H9 (cell line): ENCODE measurements at regions not wholly inside any gene's neighbourhood (a gene's known extent, or its start where the extent isn't known, plus 50 kb on each side); places are given as distances from the start of the nearest gene placed in this dataset.

ENCODE experiments used
- DNase-seq: peaks from one replicate; pipeline ENCODE4 v3.0.0-alpha.2; 2017
- H2AFZ ChIP-seq: one replicate; pipeline ENCODE4 v1.6.1; 2013; ENCODE audit warnings: mild to moderate bottlenecking, low read length, control low read depth, moderate library complexity
- H2AK5ac ChIP-seq: 2 replicates; pipeline ENCODE4 v1.6.1; 2013; ENCODE audit warnings: low read length, control low read depth, mixed read lengths; ENCODE audit not compliant: insufficient read length
- H2BK120ac ChIP-seq: one replicate; pipeline ENCODE4 v1.6.1; 2013; ENCODE audit warnings: low read depth, mild to moderate bottlenecking, low read length, control low read depth, inconsistent platforms; ENCODE audit not compliant: poor library complexity, severe bottlenecking
- H2BK12ac ChIP-seq: 2 replicates; pipeline ENCODE4 v1.6.1; 2013; ENCODE audit warnings: low read length, control low read depth, mixed read lengths, low read depth; ENCODE audit not compliant: insufficient read length
- H2BK15ac ChIP-seq: 2 replicates; pipeline ENCODE4 v1.6.1; 2013; ENCODE audit warnings: low read depth, low read length, control low read depth
- H2BK20ac ChIP-seq: one replicate; pipeline ENCODE4 v1.6.1; 2013; ENCODE audit warnings: low read depth, mild to moderate bottlenecking, low read length, control low read depth, inconsistent platforms; ENCODE audit not compliant: poor library complexity, severe bottlenecking
- H2BK5ac ChIP-seq: 2 replicates; pipeline ENCODE4 v1.6.1; 2013; ENCODE audit warnings: low read length, control low read depth, mixed read lengths; ENCODE audit not compliant: insufficient read length
- H3K14ac ChIP-seq: 2 replicates; pipeline ENCODE4 v1.6.1; 2013; ENCODE audit warnings: low read length, control low read depth; ENCODE audit not compliant: insufficient read depth
- H3K18ac ChIP-seq: 2 replicates; pipeline ENCODE4 v1.6.1; 2013; ENCODE audit warnings: low read depth, mild to moderate bottlenecking, mixed read lengths, low read length, control low read depth; ENCODE audit not compliant: insufficient read length
- H3K23ac ChIP-seq: 2 replicates; pipeline ENCODE4 v1.6.1; 2013; ENCODE audit warnings: low read length, control low read depth, mixed read lengths, low read depth; ENCODE audit not compliant: insufficient read length
- H3K23me2 ChIP-seq: 2 replicates; pipeline ENCODE4 v1.6.1; 2013; ENCODE audit warnings: low read depth, mild to moderate bottlenecking, mixed read lengths, low read length, control low read depth; ENCODE audit not compliant: insufficient read length, poor library complexity, severe bottlenecking
- H3K27ac ChIP-seq: 2 replicates; pipeline ENCODE4 v1.5.1; 2013; ENCODE audit warnings: low read length, control low read depth, mixed read lengths, low read depth; ENCODE audit not compliant: insufficient read length
- H3K27me3 ChIP-seq: 2 replicates; pipeline ENCODE4 v1.6.1; 2013; ENCODE audit warnings: low read length, control low read depth, inconsistent platforms; ENCODE audit not compliant: insufficient read depth
- H3K4ac ChIP-seq: 2 replicates; pipeline ENCODE4 v1.6.1; 2013; ENCODE audit warnings: low read depth, mild to moderate bottlenecking, control low read depth, inconsistent platforms, low read length, moderate library complexity
- H3K4me1 ChIP-seq: 2 replicates; pipeline ENCODE4 v1.6.1; 2013; ENCODE audit warnings: low read length, control low read depth, inconsistent platforms; ENCODE audit not compliant: insufficient read depth
- H3K4me2 ChIP-seq: 2 replicates; pipeline ENCODE4 v1.6.1; 2013; ENCODE audit warnings: low read length, control low read depth, mixed read lengths; ENCODE audit not compliant: insufficient read length, insufficient read depth
- H3K56ac ChIP-seq: 2 replicates; pipeline ENCODE4 v1.6.1; 2013; ENCODE audit warnings: low read depth, mild to moderate bottlenecking, mixed read lengths, low read length, control low read depth; ENCODE audit not compliant: insufficient read length
- H3K79me1 ChIP-seq: 2 replicates; pipeline ENCODE4 v1.6.1; 2013; ENCODE audit warnings: low read depth, mild to moderate bottlenecking, moderate library complexity, low read length, control low read depth, inconsistent platforms; ENCODE audit not compliant: insufficient read depth, poor library complexity, severe bottlenecking
- H3K79me2 ChIP-seq: 2 replicates; pipeline ENCODE4 v1.6.1; 2013; ENCODE audit warnings: low read length, control low read depth, inconsistent platforms; ENCODE audit not compliant: insufficient read depth
- H3K9ac ChIP-seq: 2 replicates; pipeline ENCODE4 v1.6.1; 2013; ENCODE audit warnings: low read length, control low read depth, mixed read lengths; ENCODE audit not compliant: insufficient read length; ENCODE audit errors: extremely low read depth
- H3K9me3 ChIP-seq: one replicate; pipeline ENCODE4 v1.6.1; 2013; ENCODE audit warnings: low read depth, low read length, inconsistent platforms; ENCODE audit not compliant: control insufficient read depth
- H3T11ph ChIP-seq: one replicate; pipeline ENCODE4 v1.6.1; 2013; ENCODE audit warnings: mild to moderate bottlenecking, low read length, control low read depth, inconsistent platforms
- H4K20me1 ChIP-seq: one replicate; pipeline ENCODE4 v1.6.1; 2013; ENCODE audit not compliant: control insufficient read depth, insufficient read length, insufficient read depth
- H4K5ac ChIP-seq: 2 replicates; pipeline ENCODE4 v1.6.1; 2013; ENCODE audit warnings: low read depth, mild to moderate bottlenecking, mixed read lengths, low read length, control low read depth; ENCODE audit not compliant: insufficient read length
- H4K8ac ChIP-seq: replicated peaks from 2 replicates; pipeline ENCODE4 v1.6.1; 2013; ENCODE audit warnings: low read length, control low read depth, mixed read lengths, low read depth; ENCODE audit not compliant: insufficient read length
- H4K91ac ChIP-seq: 2 replicates; pipeline ENCODE4 v1.6.1; 2013; ENCODE audit warnings: low read depth, mild to moderate bottlenecking, moderate library complexity, mixed read lengths, low read length, control low read depth; ENCODE audit not compliant: insufficient read length
- H3K27ac Mint-ChIP-seq, 3 experiments: 2 replicates in 2 of 3; 3 replicates in 1 of 3; pipeline ENCODE4 v1.8.0; 2020 to 2021; ENCODE audit warnings: mixed read lengths in 3 of 3, mild to moderate bottlenecking in 1 of 3, moderate library complexity in 1 of 3
- H3K27me3 Mint-ChIP-seq: 2 replicates; pipeline ENCODE4 v1.8.0; 2021; ENCODE audit warnings: low read depth, mild to moderate bottlenecking, moderate library complexity, mixed read lengths
- H3K36me3 Mint-ChIP-seq, 3 experiments: 2 replicates in 2 of 3; 3 replicates in 1 of 3; pipeline ENCODE4 v1.8.0; 2020 to 2021; ENCODE audit warnings: low read depth in 3 of 3, mixed read lengths in 3 of 3; ENCODE audit not compliant: insufficient read depth in 1 of 3
- H3K4me1 Mint-ChIP-seq, 2 experiments: 2 replicates each; pipeline ENCODE4 v1.8.0; 2020; ENCODE audit warnings: mixed read lengths in 2 of 2
- H3K4me3 Mint-ChIP-seq, 2 experiments: 2 replicates in 1 of 2; 3 replicates in 1 of 2; pipeline ENCODE4 v1.8.0; 2020 to 2021; ENCODE audit warnings: mild to moderate bottlenecking in 2 of 2, mixed read lengths in 2 of 2, moderate library complexity in 1 of 2
- H3K9me3 Mint-ChIP-seq, 2 experiments: 2 replicates in 1 of 2; 3 replicates in 1 of 2; pipeline ENCODE4 v1.8.0; 2020; ENCODE audit warnings: mild to moderate bottlenecking in 2 of 2, mixed read lengths in 2 of 2, moderate library complexity in 1 of 2
- CTCF ChIP-seq: fragments of 200-600 bp; sonication (generic); conservative IDR thresholded peaks from 3 replicates; pipeline ENCODE4 v1.8.0; 2021; ENCODE audit warnings: antibody characterized with exemption, mild to moderate bottlenecking
- WGBS: extraction: QIAGEN DNeasy Blood & Tissue Kit; methylation state at CpG from one replicate; pipeline ENCODE4 v1.1.7; 2013; ENCODE audit warnings: missing lambda C conversion rate, low lambda C conversion rate, mixed read lengths; ENCODE audit not compliant: insufficient read length; ENCODE audit errors: extremely low coverage; 5-methylcytosine and 5-hydroxymethylcytosine counted together

GRCh38 chr6:113648698-113649097, 208.4 kb upstream of the MARCKS start:
- H4K5ac ChIP-seq: no peak overlapping the region
- no peak overlapping the region for H2BK120ac ChIP-seq
- no peaks in the 10 kb centered on the region; the same call in 1 of the 2 replicates for H3K4me1 ChIP-seq
- H2BK20ac ChIP-seq: no peak overlapping the region
- H2BK15ac ChIP-seq: no peak overlapping the region
- peaks cover 1% of the 10 kb centered on the region; the same call in 1 of the 2 replicates for H3K27me3 Mint-ChIP-seq
- DNase-seq: no peak
- no peaks in the 10 kb centered on the region for H4K20me1 ChIP-seq
- no CpG with 5 or more reads among the region's 1 CpG for WGBS
- H3K36me3 Mint-ChIP-seq: no peaks in the 10 kb centered on the region
- no peak overlapping the region for H4K8ac ChIP-seq
- H3K4me3 Mint-ChIP-seq: no peak overlapping the region
- peaks cover 23 to 26% of the 10 kb centered on the region in 2 experiments for H3K4me1 Mint-ChIP-seq
- H3K9me3 Mint-ChIP-seq: no peaks in the 10 kb centered on the region
- H3K23me2 ChIP-seq: no peaks in the 10 kb centered on the region
- no peak overlapping the region for H3K9ac ChIP-seq
- no peak overlapping the region for H3K14ac ChIP-seq
- no peak overlapping the region for H3K4me2 ChIP-seq
- H3K56ac ChIP-seq: no peak overlapping the region
- no peak overlapping the region for H2AFZ ChIP-seq
- no peaks in the 10 kb centered on the region for H3K9me3 ChIP-seq
- H3K79me2 ChIP-seq: no peaks in the 10 kb centered on the region
- H2AK5ac ChIP-seq: no peak overlapping the region
- H2BK5ac ChIP-seq: no peak overlapping the region
- H3K27me3 ChIP-seq: no peaks in the 10 kb centered on the region
- H3K4ac ChIP-seq: no peak overlapping the region
- H3T11ph ChIP-seq: no peak overlapping the region
- H3K27ac ChIP-seq: no peak overlapping the region
- no peak for TF ChIP-seq CTCF
- no peak overlapping the region for H2BK12ac ChIP-seq
- H4K91ac ChIP-seq: no peak overlapping the region
- no peak overlapping the region for H3K18ac ChIP-seq
- H3K27ac Mint-ChIP-seq: no peak overlapping the region
- no peaks in the 10 kb centered on the region for H3K79me1 ChIP-seq
- no peak overlapping the region for H3K23ac ChIP-seq
